A204.1 (cell line): ENCODE measurements at regions not wholly inside any gene's neighbourhood (a gene's known extent, or its start where the extent isn't known, plus 50 kb on each side); places are given as distances from the start of the nearest gene placed in this dataset.
"Not testable (repeated sequence)": the region's sequence is repeated elsewhere in the genome, so short reads cannot be mapped to it uniquely, and the experiment has no call there.

Experiments used
- FAIRE-seq: peaks from 2 replicates; lab custom pipeline; 2012; peaks lifted over from hg19 to GRCh38; lab: Jason Lieb, UNC

DNA sequence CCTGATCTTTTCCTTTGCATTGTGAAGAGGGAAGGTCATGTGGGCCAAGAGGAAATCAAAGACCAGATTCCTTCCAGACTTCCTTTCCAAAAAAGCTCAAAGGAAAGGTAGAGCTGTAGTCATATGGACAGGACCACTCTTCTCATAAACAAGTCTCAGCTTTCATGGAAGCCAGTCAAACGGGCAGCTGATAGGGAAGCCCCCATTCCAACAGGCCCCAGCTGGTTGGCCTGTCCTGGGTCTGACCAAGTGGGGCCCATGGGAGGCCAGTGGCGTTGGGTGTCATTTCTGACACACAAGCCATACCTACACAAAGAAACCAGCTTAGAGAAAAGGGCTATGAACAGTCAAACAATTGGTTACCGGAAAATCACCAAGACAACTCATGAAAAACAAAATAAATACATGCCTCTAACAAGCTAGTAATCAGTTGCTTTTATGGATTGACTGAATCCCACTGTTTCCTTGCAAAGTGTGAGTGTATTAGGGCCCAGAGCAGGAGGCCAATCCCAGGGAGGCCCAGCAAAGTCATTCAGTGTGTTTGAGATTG, 149.6 kb upstream of the MAMLD1 start:
- FAIRE-seq: no peak

DNA sequence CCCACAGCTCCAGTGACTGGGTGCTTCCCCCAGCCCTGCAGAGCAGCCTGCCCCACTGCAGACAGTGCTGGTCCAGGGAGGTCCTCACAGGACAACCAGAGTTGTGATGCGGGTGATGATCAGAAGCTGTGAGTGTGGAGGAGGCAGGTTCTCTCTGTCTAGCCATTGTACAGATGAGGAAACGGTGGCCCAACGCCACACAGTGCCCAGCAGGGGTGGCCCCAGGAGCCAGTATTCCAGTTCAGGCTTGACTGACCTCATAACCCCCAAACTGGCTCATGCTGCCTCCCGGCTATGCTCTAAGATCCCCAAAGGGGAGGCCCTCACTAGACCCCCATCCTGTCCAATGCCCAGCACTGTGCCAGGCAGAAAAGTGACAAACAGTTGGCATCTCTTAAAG, 147.1 kb upstream of the MAMLD1 start:
- FAIRE-seq: not testable (repeated sequence)

DNA sequence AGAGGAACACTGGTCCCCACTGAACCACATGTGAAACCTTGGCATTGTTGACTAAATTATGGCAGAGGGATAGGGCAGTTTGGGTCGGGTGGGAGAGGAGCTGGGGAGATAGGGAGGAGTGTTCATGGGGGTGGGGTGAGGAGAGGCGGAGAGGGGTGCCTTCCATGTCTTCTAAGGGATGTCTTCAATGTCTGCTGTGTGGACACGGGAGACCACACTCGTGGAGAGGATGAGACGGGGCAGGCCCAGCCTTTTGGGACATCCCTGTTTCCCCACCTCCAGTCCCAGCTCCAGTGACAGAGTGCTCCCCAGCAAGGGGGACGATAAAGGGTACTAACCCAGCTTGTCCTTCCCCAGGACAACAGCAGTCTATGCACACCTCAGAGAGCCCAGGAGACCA, 146.4 kb upstream of the MAMLD1 start:
- no peak for FAIRE-seq

DNA sequence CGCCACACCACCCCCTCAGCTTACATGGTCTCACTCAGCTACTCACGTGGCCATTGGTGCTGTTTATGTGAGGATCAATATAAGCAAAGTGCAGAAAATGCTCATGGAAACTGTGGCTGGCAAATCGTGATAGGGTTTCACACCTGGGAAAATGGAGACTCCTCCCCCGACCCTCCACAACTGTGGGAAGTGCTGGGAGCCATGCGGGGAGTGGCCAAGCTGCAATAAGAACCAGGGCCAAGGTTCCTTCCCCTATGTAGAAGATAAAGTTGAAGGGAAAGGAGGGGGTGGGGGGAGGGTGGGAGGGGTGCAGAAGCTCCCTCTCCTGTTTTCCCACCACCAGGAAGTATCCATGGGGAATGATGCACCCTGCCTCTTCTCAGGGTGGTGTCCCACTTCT, 145.5 kb upstream of the MAMLD1 start:
- no peak for FAIRE-seq

DNA sequence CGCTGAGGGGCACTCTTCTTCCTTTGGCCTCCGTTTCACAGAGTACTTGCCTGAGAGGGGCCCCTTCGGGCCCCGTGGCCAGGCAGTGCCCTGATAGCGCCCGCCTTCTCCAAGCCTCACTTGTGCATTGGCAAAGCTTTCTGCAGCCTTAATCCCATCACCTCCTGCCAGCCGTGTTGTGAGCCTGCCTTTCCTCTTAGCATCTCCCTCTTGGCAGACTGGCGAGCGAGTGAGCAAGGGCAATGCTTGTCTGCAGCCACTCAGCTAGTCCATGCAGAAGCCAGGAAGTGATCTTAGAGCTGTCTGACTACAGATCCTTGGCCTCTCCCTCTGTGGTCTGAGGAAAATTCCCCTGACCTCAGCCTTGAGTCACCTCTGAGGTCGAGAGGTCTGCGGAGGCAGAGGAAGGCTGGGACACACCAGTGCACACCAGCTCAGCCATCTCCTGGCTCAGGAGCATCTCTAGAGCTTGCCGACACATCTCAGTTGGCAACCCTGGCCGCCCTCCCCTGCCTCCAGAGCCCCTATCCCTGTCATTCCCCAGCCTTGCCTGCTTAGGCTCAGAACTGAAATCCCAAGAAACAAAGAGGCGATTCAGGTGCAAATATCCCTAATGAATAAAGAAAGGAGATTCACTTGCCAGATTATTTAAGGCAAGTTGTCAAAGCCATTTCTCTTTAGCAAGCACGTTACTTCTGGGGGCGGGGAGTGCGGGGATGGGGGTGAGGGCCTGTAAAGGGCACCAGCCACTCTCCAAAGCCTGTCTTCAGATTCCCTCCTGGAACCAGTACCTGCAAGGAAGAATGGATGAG, 143.5 kb upstream of the MAMLD1 start:
- FAIRE-seq: no peak

DNA sequence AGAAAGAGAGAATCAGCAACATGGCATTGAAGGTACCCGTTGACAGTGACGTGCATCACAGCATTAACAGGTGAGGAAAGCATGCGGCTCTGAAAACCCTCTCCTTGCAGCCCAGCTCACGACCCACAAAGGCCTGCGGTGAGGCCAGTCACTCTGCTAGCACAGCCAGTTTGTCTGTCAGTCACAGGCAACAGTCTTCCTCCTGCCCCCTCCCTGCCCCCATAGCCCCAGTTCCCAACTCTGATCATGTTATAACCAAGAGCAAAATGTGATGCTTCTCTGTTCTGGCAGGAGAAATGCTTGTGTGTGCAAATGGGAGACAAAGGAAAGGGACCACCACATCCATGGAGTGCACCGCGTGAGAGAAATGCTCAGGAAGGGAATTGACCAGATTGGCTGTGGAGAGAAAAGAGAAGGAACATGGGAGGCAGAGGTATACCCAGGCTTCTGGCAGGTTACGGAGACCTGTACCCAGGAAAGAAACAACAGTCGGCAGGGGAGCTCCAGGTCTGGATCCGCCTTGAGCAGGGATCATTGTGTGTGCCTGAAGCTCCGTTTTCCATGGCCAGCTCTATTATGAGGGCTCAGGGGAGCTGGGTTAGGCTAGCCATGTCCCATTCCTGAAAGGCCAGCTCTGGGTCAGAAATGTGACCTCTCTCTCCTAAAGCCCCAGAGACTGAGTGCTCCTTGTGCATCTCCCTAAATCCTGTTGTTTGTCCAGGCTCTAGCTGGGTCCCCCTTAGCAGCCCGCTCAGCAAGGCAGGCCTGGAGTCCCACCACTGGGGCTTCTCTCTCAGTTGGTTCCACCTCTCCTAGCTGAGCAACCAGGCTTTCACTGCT, 139.7 kb upstream of the MAMLD1 start:
- no peak for FAIRE-seq

DNA sequence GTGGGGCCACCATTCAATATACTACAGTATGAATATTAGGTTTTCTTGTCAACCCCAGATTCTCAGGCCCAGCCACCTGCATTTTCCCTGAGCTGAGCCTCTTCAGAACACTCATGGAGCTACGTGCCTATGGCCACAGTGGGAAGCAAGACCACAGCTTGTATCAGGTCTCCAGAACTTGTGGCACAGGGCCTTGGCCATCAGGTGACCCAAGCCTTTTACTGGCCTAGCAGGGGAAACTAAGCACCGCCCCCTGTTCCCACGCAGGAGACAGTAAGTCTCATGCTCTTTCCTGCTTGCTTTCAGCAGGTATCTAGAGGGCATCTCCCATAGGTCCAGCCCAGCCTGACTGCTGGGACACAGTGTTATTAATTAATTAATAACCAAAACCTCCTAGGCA, 138.4 kb upstream of the MAMLD1 start:
- FAIRE-seq: no peak

DNA sequence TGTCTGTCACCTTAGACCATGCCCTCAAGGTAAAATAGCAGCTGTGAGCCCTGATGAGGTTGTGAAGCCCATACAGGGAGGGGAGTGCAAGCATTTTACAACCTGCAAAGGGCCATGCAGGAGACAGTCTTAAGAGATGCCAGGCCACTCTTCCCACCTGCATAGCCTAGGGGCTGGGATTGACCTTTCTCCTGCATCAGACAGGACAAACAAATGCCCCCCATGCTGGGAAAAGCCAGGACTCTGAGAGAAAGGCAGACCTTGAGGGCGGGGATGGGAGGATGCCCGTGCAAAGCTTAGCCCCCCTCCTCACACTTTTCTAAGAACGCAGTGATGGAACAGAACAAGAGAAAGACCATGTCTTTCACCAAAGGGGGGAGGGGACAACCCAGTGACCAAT, 137.9 kb upstream of the MAMLD1 start:
- no peak for FAIRE-seq

DNA sequence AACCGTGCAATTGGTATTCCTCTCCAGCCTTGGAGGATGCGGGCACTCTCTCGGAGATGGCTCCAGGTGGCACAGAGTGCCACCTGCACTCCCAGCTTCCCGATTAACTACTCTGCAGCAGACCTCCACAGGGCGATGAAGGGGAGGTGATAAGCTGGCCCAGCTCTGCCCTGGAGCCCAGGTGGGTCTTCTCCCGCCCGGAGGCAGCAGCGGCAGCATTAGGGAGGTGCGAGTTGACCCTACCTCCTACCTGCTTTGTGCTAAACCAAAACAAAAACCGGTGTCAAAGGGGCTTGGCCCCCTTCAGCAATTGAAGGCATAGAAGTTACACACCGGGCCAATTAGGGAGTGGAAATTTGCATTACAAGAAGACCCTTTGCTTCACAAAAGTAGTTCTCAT, 137.4 kb upstream of the MAMLD1 start:
- FAIRE-seq: no peak

DNA sequence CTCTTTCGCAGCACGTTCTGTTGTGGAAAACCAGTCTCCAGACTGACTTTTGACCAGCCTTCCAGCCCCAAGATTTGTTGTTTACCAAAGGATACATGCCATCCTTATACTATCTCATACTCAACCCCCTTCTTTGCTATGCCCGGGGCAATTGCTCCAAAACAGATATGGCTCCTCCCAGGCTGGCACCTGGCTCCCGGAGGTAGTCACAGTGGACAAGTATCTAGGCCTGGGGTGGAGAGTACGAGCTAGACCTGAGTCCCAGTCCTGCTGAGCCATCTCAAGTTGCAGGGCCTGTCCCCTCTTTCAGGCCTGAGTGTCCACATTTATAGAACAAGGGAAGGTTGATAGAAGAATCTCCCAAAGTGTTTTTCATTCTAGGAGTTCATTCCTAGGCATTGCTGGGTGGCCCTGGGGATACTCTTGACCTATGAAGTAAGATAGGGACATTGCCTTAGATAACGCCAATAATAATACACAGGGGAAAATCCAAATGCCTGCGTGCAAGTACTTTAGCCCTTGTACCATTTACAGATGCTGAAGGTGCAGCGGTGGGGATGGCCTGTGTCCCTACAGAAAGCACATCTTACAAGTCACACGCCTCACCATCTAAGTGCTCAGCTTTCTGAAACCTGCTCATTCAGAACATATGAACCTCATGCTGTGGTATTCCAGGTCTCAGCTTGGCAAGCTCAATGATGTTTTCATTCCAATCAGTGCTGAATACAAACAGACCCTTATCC, 136.7 kb upstream of the MAMLD1 start:
- no peak for FAIRE-seq

DNA sequence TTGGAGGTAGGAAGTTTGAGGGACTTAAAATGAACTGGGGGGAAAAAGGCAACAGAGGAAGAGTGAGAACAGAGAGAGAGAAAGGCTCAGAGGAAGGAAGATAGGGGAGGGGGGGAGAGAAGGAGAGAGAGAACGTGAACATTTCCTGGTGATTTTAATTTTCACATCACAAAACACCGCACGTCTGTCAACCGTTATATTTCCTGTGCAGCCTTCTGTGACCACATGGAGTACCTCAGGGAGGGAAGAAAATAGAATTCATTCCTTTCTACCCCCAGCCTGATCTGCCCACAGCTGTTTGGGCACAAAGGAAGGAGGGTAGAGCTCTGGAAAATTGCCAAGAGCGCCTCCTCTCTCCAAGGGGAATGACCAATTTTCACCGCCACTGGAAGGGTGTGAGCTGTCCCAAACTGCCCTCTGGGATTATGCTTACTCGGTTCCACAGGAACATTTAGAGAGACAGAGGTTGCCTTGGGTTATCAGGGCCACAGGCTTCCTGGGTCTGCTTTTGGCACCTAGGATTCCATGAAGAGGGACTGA, 135.7 kb upstream of the MAMLD1 start:
- FAIRE-seq: no peak

DNA sequence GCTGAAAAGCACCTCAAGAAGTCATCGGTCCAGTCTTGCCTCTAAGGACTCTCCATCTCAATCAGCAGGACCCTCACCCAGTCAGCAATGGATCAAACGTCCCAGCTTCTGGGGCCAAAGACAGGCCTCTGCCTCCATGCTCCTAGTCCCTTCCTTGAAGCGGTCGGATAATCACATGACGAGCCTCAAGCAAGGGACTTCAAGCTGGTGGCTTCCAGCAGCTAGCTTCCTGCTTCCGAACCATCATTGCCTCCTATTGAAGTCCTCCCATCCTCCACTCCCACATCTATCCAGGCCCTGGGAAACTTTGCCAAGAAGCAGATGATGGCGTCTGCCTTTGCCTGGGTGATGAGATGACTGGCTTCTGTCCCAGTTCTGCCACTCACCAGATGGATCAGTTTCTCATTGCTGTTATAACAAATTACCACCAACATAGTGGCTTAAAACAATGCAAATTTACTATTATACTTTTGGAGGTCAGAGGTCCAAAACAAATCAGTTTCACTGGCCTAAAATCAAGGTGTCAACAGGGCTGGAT, 135.2 kb upstream of the MAMLD1 start:
- FAIRE-seq: no peak

DNA sequence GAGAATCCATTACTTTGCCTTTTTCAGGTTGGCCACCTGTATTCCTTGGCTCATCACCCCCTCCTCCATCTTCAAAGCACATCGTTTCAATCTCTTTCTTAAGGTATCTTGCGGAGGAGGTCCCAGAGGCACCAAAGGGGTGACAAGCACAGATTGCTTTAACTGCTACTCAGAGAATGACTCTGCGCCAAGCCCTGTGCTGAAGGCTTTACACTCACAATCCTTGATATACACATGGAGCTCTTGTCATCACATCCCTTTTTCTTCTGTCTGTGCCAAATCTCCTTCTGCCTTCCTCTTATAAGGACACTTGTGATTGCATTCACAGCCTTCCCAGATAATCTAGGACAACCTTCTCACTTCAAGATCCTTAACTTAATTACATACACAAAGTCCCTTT, 134.7 kb upstream of the MAMLD1 start:
- no peak for FAIRE-seq

DNA sequence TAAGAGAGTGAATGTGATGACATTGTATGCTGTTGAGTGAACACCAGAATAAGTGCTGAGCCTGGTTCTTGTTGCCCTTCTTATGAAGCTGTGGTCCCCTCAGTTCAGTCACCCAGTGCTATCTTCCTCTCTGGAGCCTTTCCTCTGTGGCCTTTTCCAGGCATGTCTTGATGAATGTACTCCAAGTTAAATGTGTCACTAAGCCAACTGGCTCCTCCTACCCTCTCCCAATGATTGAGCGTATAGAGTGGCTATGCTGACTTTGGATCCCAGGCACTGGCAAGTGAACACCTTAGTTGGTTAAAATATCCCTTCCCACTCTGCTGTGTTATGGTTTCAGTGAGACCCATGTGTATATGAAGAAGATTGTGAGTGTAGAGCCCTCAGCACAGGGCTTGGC, 134.1 kb upstream of the MAMLD1 start:
- no peak for FAIRE-seq

DNA sequence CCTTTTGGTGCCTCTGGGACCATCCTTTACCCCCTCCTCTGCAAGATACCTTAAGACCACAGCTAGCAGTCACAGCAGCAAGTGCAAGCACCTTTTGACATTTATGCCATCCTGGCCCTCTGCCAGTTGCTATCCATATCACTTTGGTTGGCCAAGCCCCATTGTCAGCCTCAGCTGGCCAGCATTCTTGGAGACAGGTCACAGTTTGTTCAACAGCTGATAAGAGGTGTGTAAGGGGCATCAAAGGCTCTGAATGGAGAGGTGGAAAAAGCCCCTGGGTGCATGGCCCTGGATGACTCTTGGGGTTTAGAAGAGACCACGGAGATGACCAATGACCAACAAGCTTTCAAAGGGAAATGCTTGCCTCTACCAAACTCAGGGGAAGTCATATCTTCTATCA, 133.6 kb upstream of the MAMLD1 start:
- no peak for FAIRE-seq

DNA sequence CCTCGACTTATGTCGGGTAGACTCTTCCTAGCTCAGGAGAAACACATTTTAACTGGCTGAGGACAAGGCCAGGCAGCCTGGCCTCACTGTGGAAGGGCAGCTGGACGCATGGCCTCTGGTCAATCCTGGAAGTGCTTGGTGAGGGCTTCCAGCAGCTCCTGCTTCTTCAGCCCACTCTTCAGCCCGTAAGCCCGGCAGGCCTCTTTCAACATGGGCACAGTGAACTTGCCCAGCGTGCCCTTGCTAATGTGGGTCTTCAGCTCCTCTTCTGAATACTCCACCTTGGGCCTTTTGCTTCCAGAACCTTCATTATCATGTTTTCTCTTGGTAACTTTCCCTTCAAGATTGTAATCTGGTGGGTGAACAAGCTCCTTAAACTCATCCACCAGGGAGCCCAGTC, 132.2 kb upstream of the MAMLD1 start:
- FAIRE-seq: not testable (repeated sequence)

DNA sequence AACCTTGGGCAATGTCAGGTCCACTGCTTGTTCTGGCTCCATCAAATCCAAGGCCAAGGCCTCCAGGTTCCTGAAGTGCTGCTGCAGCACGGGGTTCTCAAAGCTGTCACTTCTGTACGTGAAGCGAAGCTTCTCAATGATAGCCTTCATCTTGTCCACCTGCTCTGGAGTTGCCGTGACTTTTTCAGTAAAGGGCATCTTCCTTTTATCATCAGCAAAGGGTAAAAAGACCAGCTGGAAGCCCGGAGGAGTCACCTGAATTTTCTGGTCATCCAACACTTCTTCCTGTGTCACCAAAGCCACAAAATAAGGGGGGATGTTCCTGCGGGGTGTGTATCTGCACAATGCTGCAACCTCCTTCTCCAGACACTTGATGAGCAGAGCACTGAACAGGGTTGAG, 131.7 kb upstream of the MAMLD1 start:
- not testable (repeated sequence) for FAIRE-seq

DNA sequence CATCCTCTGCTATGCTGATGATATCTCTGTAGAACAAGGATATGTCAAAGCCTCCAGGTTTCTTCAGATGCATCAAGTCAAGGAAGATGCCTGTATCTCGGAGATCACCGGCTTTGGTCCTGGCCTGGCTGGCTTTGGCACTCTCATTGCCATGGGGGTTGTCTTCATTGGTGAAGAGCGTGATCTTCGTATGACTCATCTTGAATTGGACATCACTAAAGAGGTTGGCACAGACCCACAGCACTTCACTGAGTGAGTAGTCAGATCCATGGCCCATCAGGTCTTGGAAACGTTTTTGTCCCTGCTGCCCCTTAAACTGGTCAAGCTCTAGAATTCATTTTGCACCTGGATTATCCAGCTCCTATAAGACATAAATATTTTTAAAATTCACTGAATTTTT, 130.9 kb upstream of the MAMLD1 start:
- not testable (repeated sequence) for FAIRE-seq

DNA sequence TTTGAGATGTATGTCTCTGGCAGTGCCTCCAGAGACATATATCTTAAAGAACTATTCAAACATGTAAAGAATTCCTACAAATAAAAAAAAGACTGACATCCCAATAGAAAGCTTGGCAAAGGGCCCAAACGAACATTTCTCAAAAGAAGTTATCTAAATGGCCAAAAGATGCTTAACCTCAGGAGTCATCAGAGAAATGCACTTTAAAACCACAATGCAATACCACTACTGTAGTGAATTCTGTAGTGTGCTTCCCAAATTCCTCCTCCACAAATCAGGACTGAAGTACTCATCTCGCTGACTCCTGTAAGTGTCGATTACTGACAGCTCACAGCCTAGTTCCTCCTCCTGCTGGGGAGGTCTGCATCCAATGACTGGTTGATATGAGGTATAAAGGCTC, 129.0 kb upstream of the MAMLD1 start:
- FAIRE-seq: no peak

DNA sequence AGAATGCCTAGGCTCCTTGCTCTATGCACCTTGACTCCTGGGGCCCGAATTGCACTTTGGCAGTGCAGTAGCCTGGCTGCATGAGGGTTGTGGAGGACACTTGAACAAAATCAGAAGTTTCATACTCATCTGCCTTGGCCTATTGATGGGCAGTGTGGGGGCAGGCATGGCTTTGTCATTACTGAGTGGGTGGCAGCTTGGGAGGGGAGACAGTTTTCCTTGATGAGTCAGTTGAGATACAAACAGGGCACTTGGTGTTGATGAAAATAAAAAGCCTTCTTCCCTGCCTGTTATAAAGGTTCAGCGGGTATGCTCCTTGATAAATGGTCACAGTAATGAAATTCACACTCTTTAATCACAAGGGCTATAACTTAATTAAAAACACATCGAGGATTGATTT, 126.8 kb upstream of the MAMLD1 start:
- no peak for FAIRE-seq

DNA sequence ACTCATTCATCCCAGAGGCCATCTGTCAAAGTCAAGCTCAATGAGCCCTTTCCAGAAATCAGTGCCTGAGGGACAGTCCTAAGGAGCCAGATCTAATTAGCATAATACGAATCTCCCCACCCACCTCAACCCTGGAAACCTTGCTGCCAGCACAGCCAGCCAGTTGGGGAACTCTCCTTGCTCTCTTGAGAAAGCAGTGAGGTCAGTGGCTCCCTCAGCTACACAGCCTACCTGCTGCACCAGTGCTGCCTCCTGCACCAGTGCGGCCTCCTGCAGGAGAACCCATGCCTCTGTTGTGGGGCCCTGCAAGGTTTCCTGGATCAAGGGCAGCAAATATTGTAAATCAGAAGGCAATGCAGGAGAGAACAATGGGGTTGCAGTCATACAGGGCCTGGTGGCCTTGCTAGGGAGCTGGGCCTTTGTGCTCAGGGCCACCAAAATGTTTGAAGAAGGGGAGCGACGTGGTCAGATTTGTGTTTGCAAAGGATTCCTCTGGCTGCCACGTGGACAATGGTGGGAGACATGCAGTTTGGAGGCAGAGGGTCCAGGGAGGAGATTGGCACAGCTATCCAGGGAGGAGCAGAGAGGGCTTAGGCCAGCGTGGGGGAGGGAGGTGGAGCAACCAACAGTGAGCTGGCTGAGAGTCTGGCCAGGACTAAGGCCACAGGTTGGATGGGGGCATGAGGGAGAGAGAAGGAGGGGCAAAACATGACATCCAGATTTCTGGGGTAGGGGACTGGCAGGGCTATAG, 124.3 kb upstream of the MAMLD1 start:
- FAIRE-seq: no peak
